H1 (cell line): ENCODE measurements at regions not wholly inside any gene's neighbourhood (a gene's known extent, or its start where the extent isn't known, plus 50 kb on each side); places are given as distances from the start of the nearest gene placed in this dataset.

Experiments used
- ATF2 ChIP-seq: IDR thresholded peaks from 2 replicates; pipeline ENCODE4 v1.6.1; 2012; ENCODE audit warnings: low read length, inconsistent platforms
- CHD7 ChIP-seq: fragments of 300-600 bp; sonication (generic); IDR thresholded peaks from 2 replicates; pipeline ENCODE4 v1.7.1; 2012; ENCODE audit warnings: low read length, moderate library complexity, mild to moderate bottlenecking, inconsistent platforms; ENCODE audit not compliant: insufficient replicate concordance
- CTCF ChIP-seq, 3 experiments: IDR thresholded peaks; 1 replicate in 2 of 3; 2 replicates in 1 of 3; pipeline versions ENCODE4 v1.5.1 to v1.6.1; 2011; ENCODE audit warnings: low read length in 3 of 3, mild to moderate bottlenecking in 3 of 3, inconsistent platforms in 2 of 3, low read depth in 1 of 3, moderate library complexity in 1 of 3; ENCODE audit not compliant: insufficient read depth in 1 of 3; ENCODE audit errors: control extremely low read depth in 1 of 3
- EZH2 ChIP-seq: fragments of 200-600 bp; sonication (generic); IDR thresholded peaks from 2 replicates; pipeline ENCODE4 v1.7.1; 2012; ENCODE audit warnings: low read depth, mild to moderate bottlenecking, moderate library complexity, low read length, inconsistent platforms; ENCODE audit not compliant: severe bottlenecking
- GTF2F1 ChIP-seq: IDR thresholded peaks from 2 replicates; pipeline ENCODE4 v1.6.1; 2012; ENCODE audit warnings: low read depth, low read length, improper control_type of control experiment, borderline replicate concordance
- HDAC6 ChIP-seq: IDR thresholded peaks from one replicate; pipeline ENCODE4 v1.7.1; 2012; ENCODE audit warnings: low read depth, mild to moderate bottlenecking, inconsistent platforms, low read length, moderate library complexity
- TAF1 ChIP-seq: IDR thresholded peaks from 2 replicates; pipeline ENCODE4 v1.6.1; 2011; ENCODE audit warnings: mild to moderate bottlenecking, low read depth, low read length

GRCh38 chr7:86950944-86951343 lies 108.5 kb downstream of the ELAPOR2 start (continued):
- TF ChIP-seq CHD7 (no peak), HDAC6 (no peak), GTF2F1 (no peak), EZH2 (no peak), ATF2 (no peak), TAF1 (no peak), CTCF (IDR thresholded peaks at IDR 0.05; ENCODE audit: control extremely low read depth in 1 of 3, insufficient read depth in 1 of 3, low read depth in 1 of 3, low read length in 3 of 3) (no peak)
